ENCODE measurements at regions not wholly inside any gene's neighbourhood (a gene's known extent, or its start where the extent isn't known, plus 50 kb on each side); places are given as distances from the start of the nearest gene placed in this dataset.
"Not testable (repeated sequence)": the region's sequence is repeated elsewhere in the genome, so short reads cannot be mapped to it uniquely, and the experiment has no call there.

DNA sequence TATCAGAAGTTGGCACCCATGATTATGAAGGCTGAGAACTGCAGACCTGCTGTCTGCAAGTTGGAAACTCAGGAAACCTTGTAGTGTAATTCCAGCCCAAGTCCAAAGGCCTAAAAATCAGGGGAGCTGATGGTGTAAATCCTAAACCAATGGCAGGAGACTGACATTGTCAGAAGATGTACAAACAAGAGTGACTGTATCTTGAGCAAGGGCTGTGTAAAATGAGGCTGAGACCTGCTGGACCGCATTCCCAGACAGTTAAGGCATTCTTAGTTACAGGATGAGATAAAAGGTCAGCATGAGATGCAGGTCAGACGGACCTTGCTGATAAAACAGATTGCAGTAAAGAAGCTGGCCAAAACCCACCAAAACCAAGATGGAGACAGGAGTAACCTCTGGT, 147.7 kb downstream of the COG6 start:
- in situ Hi-C loops (cut with HindIII; ENCODE audit: low pct_unique_long_range_greater_than_20kb, low sequenced_read_pairs), result no loop called here
- no peak for DNase-seq (ENCODE audit: low read depth, low spot score)

DNA sequence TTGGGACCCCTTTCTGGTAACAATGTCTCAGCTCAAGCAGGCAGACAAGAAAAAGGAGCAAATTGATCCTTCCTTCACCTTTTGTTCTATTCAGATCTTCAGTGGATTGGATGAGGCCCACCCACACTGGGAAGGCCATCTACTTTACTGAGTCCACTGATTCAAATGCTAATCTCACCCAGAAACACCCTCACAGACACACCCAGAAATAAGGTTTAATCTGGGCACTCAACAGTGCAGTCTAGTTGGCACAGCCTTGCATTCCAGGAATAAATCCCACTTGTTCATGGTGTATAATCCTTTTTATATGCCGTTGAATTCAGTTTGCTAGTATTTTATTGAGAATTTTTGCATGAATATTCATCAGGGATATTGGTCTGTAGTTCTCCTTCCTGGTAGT, 148.4 kb downstream of the COG6 start:
- in situ Hi-C loops (cut with HindIII; ENCODE audit: low pct_unique_long_range_greater_than_20kb, low sequenced_read_pairs), result no loop called here
- DNase-seq (ENCODE audit: low read depth, low spot score), result no peak

DNA sequence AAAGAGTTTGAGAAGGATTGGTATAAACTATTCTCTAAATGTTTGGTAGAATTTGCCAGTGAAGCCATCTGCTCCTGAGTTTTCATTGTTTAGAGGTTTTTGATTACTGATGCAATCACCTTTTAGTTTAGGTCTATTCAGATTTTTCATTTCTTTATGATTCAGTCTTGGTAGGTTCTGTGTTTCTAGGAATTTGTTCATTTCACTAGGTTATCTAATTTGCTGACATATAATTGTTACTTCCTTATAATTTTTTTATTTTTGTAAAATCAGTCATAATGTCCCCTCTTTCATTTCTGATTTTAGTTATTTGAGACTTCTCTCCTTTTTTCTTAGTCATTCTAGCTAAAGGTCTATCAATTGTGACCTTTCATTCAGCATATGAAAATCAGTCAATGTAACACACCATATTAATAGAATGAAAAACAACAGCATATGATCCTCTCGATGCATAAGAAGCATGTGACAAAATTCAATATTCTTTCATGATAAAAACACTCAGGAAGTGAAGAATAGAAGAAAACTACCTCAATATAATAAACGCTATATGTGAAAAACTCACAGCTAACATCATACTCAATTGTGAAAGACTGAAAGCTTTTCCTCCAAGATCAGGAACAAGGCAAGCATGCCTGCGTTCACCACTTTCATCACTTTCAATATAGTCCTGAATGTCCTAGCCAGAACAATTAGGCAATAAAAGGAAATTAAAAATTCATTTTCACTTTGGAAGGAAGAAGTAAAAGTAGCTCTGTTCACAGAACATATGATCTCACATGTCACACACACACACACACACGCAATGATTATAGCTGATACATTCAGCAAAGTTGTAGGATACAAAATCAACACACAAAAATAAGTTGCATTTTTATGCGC, 149.1 kb downstream of the COG6 start:
- in situ Hi-C loops (cut with HindIII; ENCODE audit: low pct_unique_long_range_greater_than_20kb, low sequenced_read_pairs), result no loop called here
- DNase-seq (ENCODE audit: low read depth, low spot score), result no peak

DNA sequence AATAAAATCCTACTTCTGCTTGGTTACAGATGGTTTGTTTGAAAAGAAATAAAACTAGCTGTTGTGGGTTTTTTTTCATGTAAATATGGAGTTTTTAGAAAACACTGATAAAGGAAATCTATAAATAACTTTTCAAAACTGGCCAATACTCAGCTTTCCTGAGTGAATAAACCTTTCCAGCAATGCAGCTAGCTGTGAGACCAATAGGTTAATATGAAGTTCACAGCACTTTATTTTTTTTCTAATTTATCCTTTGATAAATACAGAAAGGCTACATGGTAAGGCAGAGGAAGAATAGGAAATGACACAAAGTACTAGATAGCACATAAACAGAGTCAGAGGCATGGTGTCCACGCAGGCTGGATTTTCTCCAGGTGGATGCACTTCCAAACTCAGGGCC, 154.0 kb downstream of the COG6 start:
- in situ Hi-C loops (cut with HindIII; ENCODE audit: low pct_unique_long_range_greater_than_20kb, low sequenced_read_pairs), result no loop called here
- no peak for DNase-seq (ENCODE audit: low read depth, low spot score)

DNA sequence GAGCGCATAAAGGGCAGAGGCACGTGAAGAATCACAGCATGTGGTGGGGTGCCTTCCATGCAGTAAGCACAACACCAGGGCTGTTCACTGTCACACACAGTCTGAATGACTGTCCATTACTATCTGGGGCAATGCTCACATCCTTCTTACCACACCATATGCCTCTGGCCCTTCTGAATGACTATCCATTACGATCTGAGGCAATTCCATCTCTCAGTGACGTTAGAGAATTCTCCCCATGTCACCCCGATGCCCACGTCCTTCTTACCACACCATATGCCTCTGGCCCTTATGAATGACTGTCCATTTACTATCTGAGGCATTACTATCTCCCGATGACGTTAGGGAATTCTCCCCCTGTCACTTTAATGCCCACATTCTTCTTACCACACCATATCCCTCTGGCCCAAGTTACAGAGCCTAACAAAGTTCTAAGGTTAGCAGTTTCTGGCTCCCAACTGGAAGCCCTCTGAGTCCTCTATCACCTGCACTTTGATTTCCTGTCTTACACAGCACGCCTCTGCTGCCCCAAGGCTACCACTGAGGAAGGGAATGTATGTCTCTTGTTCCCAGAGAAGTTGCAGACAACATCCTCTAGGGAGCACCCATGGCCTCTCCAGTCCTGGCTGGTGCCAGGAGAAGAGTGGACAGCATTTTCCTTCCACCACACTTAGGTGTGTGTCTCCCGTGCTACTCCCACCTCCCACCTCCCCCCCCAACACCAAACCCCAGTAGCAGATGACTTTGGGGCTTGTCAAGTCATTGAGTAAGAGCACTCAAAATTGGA, 154.8 kb downstream of the COG6 start:
- DNase-seq (ENCODE audit: low read depth, low spot score), result peak; percentile 93
- in situ Hi-C loops (cut with HindIII; ENCODE audit: low pct_unique_long_range_greater_than_20kb, low sequenced_read_pairs), result no loop called here

DNA sequence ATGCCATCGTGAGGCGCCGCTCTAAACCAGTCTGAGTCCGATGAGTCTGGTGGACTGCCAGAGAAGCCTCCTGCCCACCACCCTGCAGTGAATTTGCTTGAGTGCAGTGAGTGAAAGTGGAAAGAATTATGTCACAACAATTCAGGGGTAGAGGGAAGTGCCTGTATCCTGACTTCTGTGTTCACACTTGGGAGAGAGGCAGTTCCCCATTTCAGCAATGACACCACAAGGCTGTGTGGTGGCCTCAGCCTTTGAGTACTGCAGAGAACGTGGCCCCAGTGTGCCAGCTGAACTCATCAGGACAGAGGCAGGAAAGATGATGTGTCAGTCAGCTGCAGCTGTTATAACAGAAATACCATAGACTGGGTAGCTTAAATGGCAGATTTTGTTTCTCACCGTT, 155.6 kb downstream of the COG6 start:
- in situ Hi-C loops (cut with HindIII; ENCODE audit: low pct_unique_long_range_greater_than_20kb, low sequenced_read_pairs), result no loop called here
- no peak for DNase-seq (ENCODE audit: low read depth, low spot score)

DNA sequence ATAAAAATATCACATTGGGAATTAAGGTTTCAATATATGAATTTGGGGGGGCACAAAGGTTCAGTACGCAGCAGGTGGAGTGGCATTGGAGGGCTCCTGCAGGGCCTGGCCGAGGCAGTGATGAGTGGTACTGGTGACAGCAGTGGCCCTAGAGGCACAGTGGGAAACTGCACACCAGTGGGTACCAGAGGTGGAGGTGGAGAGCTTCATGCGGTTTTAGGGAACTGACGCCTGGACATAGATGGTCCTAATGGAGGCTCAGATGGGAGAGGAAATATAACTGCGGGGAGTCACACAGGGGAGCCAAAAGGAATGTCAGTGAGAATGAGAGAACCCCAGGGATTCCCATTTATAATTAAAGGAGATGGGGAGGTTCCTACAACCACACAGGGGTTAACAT, 156.2 kb downstream of the COG6 start:
- in situ Hi-C loops (cut with HindIII; ENCODE audit: low pct_unique_long_range_greater_than_20kb, low sequenced_read_pairs), result no loop called here
- no peak for DNase-seq (ENCODE audit: low read depth, low spot score)

DNA sequence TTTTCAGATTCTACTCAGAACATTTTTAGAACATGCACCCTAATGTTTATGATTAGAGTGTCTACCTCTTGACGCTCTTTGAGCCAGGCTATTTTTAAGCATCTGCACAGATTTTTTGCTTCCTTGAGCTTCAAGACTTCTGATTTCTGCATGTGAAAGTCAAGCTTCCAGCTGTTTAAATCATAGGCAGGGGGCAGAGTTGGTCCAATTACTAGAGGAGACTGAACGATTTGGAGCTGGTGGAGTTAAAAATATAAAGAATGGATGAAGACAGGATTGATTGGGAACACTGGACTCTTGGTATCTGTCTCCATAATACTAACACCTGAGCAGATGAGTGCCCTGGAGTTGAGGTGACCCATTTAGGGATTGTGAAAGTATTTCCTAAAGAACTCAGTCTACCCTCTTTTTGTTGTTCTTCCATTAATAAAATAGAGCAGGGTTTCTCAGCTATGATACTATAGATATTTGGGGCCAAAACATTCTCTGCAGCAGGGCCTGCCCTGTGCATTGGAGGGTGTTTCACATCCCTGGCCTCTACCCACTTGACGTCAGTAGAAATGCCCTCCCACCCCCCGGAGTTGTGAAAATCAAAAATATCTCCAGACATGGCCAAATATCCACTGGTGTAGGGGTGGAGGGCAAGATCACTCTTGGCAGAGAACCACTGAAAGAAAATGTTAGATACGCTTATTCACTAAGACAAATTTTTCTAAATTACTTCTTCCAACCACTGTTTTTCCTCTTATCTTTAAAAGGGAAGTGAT, 160.1 kb downstream of the COG6 start:
- peak; percentile 44 for DNase-seq (ENCODE audit: low read depth, low spot score)
- in situ Hi-C loops (cut with HindIII; ENCODE audit: low pct_unique_long_range_greater_than_20kb, low sequenced_read_pairs), result no loop called here

DNA sequence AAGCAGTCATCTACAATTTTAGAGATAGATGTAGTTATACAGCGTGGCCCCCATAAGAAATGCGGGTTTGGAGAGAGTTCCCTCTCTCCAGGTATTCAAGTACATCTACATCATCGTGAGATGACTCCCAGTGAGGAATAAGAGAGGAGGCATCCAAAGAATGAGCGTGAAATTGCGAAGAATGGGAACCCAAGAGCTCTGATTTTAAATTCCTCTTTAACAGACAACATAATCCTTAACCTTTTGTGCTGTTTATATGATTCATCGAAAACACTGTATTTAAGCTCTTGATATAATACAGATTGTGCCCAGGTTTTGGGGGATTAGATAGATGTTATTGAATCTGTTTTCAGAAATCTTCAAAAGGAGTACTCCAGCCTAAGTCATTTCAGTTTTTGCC, 161.5 kb downstream of the COG6 start:
- in situ Hi-C loops (cut with HindIII; ENCODE audit: low pct_unique_long_range_greater_than_20kb, low sequenced_read_pairs), result no loop called here
- no peak for DNase-seq (ENCODE audit: low read depth, low spot score)

DNA sequence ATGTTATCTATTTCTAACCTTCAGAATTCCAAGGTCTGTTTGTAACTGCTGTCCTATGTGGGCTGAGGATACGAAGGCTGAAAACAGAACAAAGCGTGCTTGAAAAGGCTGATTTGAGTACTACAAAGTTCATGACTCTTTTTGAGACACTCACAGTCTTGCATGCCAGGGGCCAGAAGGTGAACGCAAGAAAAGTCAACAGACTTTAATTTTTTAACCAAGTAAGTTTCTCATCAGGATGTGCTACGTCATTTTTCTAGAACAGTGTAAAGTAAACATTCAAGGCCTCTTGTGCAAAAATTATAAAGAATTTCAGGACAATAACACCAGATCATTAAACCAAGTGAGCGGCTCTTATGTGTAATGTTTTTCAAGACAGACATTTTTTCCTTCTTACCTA, 163.5 kb downstream of the COG6 start:
- DNase-seq (ENCODE audit: low read depth, low spot score), result no peak
- in situ Hi-C loops (cut with HindIII; ENCODE audit: low pct_unique_long_range_greater_than_20kb, low sequenced_read_pairs), result no loop called here

DNA sequence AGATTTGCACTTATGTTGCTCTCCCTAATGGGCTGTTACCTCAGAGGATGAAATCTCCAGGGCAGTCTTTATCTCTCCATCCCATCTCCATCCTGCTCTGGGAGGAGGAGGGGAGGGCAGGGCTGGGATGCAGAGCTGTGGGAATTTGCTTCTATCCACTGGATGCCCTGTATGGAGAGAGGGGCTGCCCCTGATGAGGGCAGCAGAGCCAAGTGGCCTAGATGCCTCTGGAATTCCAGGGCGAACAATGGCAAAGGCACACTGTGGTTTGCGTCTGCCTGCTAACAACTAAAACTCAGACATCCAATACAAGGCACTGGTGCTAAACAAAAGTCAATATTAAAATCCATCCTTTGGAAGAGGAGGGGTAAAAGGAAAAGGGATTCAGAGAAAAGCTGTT, 165.1 kb downstream of the COG6 start:
- DNase-seq (ENCODE audit: low read depth, low spot score), result no peak
- in situ Hi-C loops (cut with HindIII; ENCODE audit: low pct_unique_long_range_greater_than_20kb, low sequenced_read_pairs), result no loop called here

DNA sequence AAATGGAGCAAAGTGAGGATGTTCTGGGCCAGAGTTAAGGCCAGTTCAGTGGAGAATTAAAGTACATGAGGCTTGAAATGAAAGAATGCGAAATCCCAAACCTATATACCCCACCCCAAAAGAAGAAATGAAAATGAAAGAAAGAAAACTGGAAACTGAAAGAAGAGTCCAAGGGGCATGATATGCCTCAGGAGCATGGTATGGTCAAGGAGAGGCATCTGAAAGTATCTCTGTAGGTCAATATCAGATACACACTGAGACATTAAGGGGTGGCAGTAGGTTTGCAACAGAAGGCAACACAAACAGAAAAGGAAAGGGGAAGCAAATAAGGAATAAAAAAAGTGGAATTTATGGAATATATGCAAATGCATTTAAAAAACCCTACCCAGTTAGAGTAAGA, 166.5 kb downstream of the COG6 start:
- in situ Hi-C loops (cut with HindIII; ENCODE audit: low pct_unique_long_range_greater_than_20kb, low sequenced_read_pairs), result no loop called here
- DNase-seq (ENCODE audit: low read depth, low spot score), result no peak

DNA sequence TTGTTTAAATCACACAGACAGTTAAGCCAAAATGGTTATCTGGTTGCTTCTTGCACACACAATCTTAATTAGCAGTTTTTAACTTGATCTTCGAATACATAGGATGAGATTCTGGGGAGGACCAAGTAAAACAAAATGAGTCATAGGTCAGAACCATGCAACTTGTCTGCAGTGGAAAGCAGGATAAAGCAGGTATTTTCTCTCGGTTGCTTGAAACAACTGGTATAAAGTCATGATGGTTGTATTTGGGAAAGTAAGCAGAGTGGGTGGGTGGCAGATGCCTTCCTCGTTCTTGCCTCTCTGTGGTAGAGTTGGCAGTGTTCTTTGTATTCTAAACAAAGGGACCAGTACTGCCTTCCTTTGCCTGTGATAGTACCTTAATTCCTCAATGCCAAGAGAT, 167.0 kb downstream of the COG6 start:
- DNase-seq (ENCODE audit: low read depth, low spot score), result no peak
- in situ Hi-C loops (cut with HindIII; ENCODE audit: low pct_unique_long_range_greater_than_20kb, low sequenced_read_pairs), result no loop called here

DNA sequence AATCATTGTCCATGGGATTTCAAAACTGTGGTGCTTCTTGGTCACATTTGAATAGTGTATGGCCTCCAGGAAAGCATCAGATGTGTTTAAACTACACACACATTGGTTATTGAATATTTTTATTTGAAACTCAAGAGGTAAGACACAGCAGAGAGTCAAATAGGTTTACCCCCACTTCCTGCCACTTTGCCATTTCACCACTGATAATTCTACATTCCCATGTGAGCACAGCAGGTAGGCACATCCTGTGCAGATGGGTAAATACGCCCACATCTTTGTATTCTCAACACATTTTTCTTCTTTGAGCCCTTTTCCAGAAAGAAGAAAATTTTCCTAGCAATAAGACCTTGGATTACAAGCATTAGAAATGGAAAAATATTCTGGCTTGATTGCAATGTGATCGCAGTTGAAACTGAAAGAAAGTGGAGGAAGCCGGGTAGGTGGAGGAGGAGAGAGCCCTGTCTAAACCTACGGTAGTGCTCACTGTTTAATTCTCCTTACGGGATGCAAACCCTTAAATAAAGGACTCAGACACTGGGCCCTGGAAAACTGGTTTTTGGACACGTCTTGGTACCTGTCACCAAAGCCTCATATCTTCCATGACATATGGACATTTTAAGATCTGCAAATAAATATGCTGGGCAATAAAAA, 167.7 kb downstream of the COG6 start:
- no peak for DNase-seq (ENCODE audit: low read depth, low spot score)
- in situ Hi-C loops (cut with HindIII; ENCODE audit: low pct_unique_long_range_greater_than_20kb, low sequenced_read_pairs), result no loop called here

DNA sequence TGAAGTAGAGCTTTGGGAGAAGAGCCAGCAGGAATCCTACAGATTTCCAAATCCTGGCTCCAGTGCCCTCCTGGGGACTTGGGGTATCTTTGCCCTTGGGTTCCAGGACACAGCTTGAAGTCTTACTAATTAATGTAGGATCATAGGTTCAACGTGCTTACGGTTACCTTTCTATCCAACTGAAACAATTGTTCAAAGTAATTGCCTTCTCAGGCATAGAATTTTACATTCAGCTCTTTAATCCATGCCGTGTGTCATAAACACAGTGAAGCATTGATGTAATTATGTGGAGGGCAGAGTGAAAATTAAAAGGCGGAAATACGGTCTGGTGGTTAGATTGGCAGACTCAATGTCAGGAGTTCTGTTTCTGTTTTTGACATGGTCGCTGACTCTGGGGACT, 170.4 kb downstream of the COG6 start:
- DNase-seq (ENCODE audit: low read depth, low spot score), result no peak
- in situ Hi-C loops (cut with HindIII; ENCODE audit: low pct_unique_long_range_greater_than_20kb, low sequenced_read_pairs), result no loop called here

DNA sequence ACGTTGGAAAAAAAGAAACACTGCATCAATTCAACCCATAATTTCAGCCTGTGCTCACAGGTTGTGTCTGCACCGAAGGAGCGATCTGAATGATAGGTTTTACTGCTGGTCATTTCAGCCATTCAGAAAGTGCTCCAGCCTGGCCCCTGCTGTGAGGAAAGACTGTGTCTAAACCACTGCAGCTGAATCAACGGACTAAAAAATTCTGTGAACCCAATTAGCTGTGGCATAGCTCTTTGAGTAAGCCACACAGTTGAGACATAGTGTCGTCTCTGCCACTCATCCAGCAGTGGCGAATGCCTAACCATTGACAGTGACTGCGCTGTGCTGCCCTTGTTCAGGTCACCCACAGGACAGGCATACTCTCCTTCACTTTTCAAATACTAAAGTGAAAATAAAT, 179.8 kb downstream of the COG6 start:
- no peak for DNase-seq (ENCODE audit: low read depth, low spot score)
- in situ Hi-C loops (cut with HindIII; ENCODE audit: low pct_unique_long_range_greater_than_20kb, low sequenced_read_pairs), result no loop called here

DNA sequence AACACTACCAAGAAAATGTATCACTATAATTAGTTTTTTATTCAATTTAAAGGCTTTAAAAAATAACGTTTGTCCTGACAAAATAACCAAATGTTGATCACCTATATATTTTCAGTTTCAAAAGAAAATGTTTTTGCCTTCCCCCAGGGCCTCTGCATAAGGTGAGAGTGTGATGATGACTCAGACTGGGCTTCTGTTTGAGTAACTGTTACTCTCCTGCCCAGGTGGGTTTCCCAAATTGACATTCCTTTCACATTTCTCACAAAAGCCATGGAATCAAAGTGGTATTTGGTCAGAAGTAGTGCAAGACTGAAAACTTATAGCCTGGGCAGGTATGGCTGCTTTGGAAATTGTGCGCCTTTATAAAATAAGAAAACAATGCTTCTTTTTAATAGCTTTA, 180.6 kb downstream of the COG6 start:
- in situ Hi-C loops (cut with HindIII; ENCODE audit: low pct_unique_long_range_greater_than_20kb, low sequenced_read_pairs), result no loop called here
- no peak for DNase-seq (ENCODE audit: low read depth, low spot score)

DNA sequence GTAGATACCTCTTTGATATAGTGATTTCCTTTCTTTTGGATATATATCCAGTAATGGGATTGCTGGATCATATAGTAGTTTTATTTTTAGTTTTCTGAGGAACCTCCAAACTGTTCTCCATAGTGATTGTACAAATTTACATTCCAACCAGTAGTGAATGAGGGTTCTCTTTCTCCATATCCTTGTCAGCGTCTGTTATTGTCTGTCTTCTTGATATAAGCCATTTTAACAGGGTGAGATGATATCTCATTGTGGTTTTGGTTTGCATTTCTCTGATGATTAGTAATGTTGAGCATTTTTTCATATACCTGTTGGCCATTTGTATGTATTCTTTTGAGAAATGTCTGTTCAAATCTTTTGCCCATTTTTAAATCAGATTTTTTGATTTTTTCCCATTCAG, 182.4 kb downstream of the COG6 start:
- in situ Hi-C loops (cut with HindIII; ENCODE audit: low pct_unique_long_range_greater_than_20kb, low sequenced_read_pairs); DNase-seq (ENCODE audit: low read depth, low spot score): not testable (repeated sequence)

Data from SK-MEL-5 (cell line).